NCI-H2196 (cell line): ENCODE measurements at regions not wholly inside any gene's neighbourhood (a gene's known extent, or its start where the extent isn't known, plus 50 kb on each side); places are given as distances from the start of the nearest gene placed in this dataset.
"Not testable (repeated sequence)": the region's sequence is repeated elsewhere in the genome, so short reads cannot be mapped to it uniquely, and the experiment has no call there.

ENCODE experiments used
- DNase-seq: peaks from one replicate; lab custom pipeline; 2025; ENCODE audit not compliant: unreplicated experiment; lab: John Stamatoyannopoulos, UW

GRCh38 chr3:19825193-19825592, 108.8 kb downstream of the EFHB start:
- no peak for DNase-seq

GRCh38 chr3:19822805-19823204, 111.2 kb downstream of the EFHB start:
- no peak for DNase-seq

- DNase-seq, result no peak
Measured at GRCh38 chr3:19816631-19817030, 117.4 kb downstream of the EFHB start.

- no peak for DNase-seq
Measured at GRCh38 chr3:19815805-19816204, 118.2 kb downstream of the EFHB start.

- DNase-seq, result not testable (repeated sequence)
Measured at GRCh38 chr3:19813743-19814142, 120.3 kb downstream of the EFHB start.

GRCh38 chr3:19811689-19812088, 122.3 kb downstream of the EFHB start:
- DNase-seq, result no peak

- no peak for DNase-seq
Measured at GRCh38 chr3:19808834-19809233, 125.2 kb downstream of the EFHB start.

- DNase-seq, result no peak
Measured at GRCh38 chr3:19799887-19800286, 134.1 kb downstream of the EFHB start.

GRCh38 chr3:19799115-19799514, 134.9 kb downstream of the EFHB start:
- DNase-seq, result no peak

GRCh38 chr3:19798324-19798723, 135.7 kb downstream of the EFHB start:
- no peak for DNase-seq

- DNase-seq, result no peak
Measured at GRCh38 chr3:19792388-19792787, 141.6 kb downstream of the EFHB start.

GRCh38 chr3:19775765-19776164, 158.3 kb downstream of the EFHB start:
- DNase-seq, result no peak

- DNase-seq, result no peak
Measured at GRCh38 chr3:19769694-19770093, 164.3 kb downstream of the EFHB start.

- no peak for DNase-seq
Measured at GRCh38 chr3:19765954-19766353, 168.1 kb downstream of the EFHB start.

GRCh38 chr3:19757773-19758172, 176.2 kb downstream of the EFHB start:
- DNase-seq, result no peak

- no peak for DNase-seq
Measured at GRCh38 chr3:19749448-19750017, 184.5 kb downstream of the EFHB start.

- no peak for DNase-seq
Measured at GRCh38 chr3:19748782-19749447, 185.1 kb downstream of the EFHB start.

- DNase-seq, result no peak
Measured at GRCh38 chr3:19744047-19744446, 190.0 kb downstream of the EFHB start.

- no peak for DNase-seq
Measured at GRCh38 chr3:19742935-19743334, 191.1 kb downstream of the EFHB start.

- no peak for DNase-seq
Measured at GRCh38 chr3:19739504-19739903, 194.5 kb downstream of the EFHB start.

- DNase-seq, result no peak
Measured at GRCh38 chr3:19738846-19739245, 195.2 kb downstream of the EFHB start.

- no peak for DNase-seq
Measured at GRCh38 chr3:19735111-19735510, 198.9 kb downstream of the EFHB start.

- DNase-seq, result no peak
Measured at GRCh38 chr3:19734453-19734852, 199.6 kb downstream of the EFHB start.
